H1 (cell line): ENCODE measurements at regions not wholly inside any gene's neighbourhood (a gene's known extent, or its start where the extent isn't known, plus 50 kb on each side); places are given as distances from the start of the nearest gene placed in this dataset.

ENCODE experiments used
- CTCF ChIA-PET: fragments of 300-600 bp; sonication (Branson Sonifier 250); formaldehyde crosslinking; loops from one replicate; lab custom pipeline; 2021; ENCODE audit not compliant: partially characterized antibody; lab: Charles Lee
- POLR2A ChIA-PET: fragments of 300-600 bp; sonication (Branson Sonifier 250); formaldehyde crosslinking; loops from one replicate; lab custom pipeline; 2021; ENCODE audit warnings: inconsistent platforms; ENCODE audit not compliant: partially characterized antibody; lab: Charles Lee
- DNase-seq, 2 experiments: peaks; one replicate each; pipeline versions ENCODE4 v3.0.0 to v3.0.0-alpha.2; 2010 to 2022; ENCODE audit warnings: low spot score in 2 of 2, low read depth in 1 of 2, mixed read lengths in 1 of 2
- FAIRE-seq: peaks from 2 replicates; lab custom pipeline; 2011; peaks lifted over from hg19 to GRCh38; lab: Jason Lieb, UNC
- H2AFZ ChIP-seq: 2 replicates; pipeline ENCODE4 v1.8.1; 2012; ENCODE audit warnings: low read length, inconsistent platforms
- H2AK5ac ChIP-seq: 2 replicates; pipeline ENCODE4 v1.6.1; 2013; ENCODE audit warnings: low read depth, low read length
- H2BK120ac ChIP-seq: replicated peaks from 2 replicates; pipeline ENCODE3; 2013; ENCODE audit warnings: low read depth, low read length, inconsistent platforms
- H2BK12ac ChIP-seq: 2 replicates; pipeline ENCODE4 v1.6.1; 2013; ENCODE audit warnings: low read depth, low read length
- H2BK15ac ChIP-seq: 2 replicates; pipeline ENCODE4 v1.6.1; 2013; ENCODE audit warnings: low read length
- H2BK20ac ChIP-seq: 2 replicates; pipeline ENCODE4 v1.6.1; 2013; ENCODE audit warnings: low read length
- H2BK5ac ChIP-seq: 2 replicates; pipeline ENCODE4 v1.6.1; 2013; ENCODE audit warnings: low read depth, low read length
- H3K14ac ChIP-seq: 2 replicates; pipeline ENCODE4 v1.6.1; 2013; ENCODE audit warnings: inconsistent platforms; ENCODE audit not compliant: insufficient read length
- H3K18ac ChIP-seq: 2 replicates; pipeline ENCODE4 v1.6.1; 2013; ENCODE audit warnings: low read length; ENCODE audit errors: extremely low read depth
- H3K23ac ChIP-seq: 2 replicates; pipeline ENCODE4 v1.6.1; 2013; ENCODE audit warnings: inconsistent platforms; ENCODE audit not compliant: insufficient read length
- H3K23me2 ChIP-seq: 2 replicates; pipeline ENCODE4 v1.6.1; 2013; ENCODE audit warnings: low read depth, low read length
- H3K27ac ChIP-seq: 2 replicates; pipeline ENCODE4 v1.6.1; 2011; ENCODE audit warnings: low read depth, low read length, inconsistent platforms
- H3K27me3 ChIP-seq, 4 experiments: replicated peaks in 1 of 4; 1 replicate in 1 of 4; 2 replicates in 3 of 4; pipeline versions ENCODE4 v1.6.1 to v1.8.1; 2011 to 2013; ENCODE audit warnings: low read length in 3 of 4, mild to moderate bottlenecking in 3 of 4, inconsistent platforms in 2 of 4, mixed read lengths in 2 of 4, moderate library complexity in 1 of 4; ENCODE audit not compliant: control insufficient read depth in 3 of 4, insufficient read depth in 3 of 4; ENCODE audit errors: extremely low read depth in 1 of 4
- H3K36me3 ChIP-seq, 4 experiments: 2 replicates each; pipeline versions ENCODE4 v1.6.1 to v1.8.1; 2011 to 2013; ENCODE audit warnings: mild to moderate bottlenecking in 4 of 4, low read length in 3 of 4, moderate library complexity in 2 of 4, control low read depth in 1 of 4, inconsistent platforms in 1 of 4; ENCODE audit not compliant: insufficient read depth in 4 of 4, control insufficient read depth in 2 of 4
- H3K4ac ChIP-seq: replicated peaks from 2 replicates; pipeline ENCODE3; 2013; ENCODE audit warnings: low read length, low read depth, mixed read lengths, inconsistent platforms; ENCODE audit not compliant: insufficient read length
- H3K4me1 ChIP-seq, 4 experiments: replicated peaks in 1 of 4; 1 replicate in 1 of 4; 2 replicates in 3 of 4; pipeline versions ENCODE4 v1.6.1 to v1.8.1; 2011 to 2013; ENCODE audit warnings: low read length in 3 of 4, inconsistent platforms in 2 of 4, mixed read lengths in 1 of 4; ENCODE audit not compliant: insufficient read depth in 4 of 4, control insufficient read depth in 3 of 4
- H3K4me2 ChIP-seq, 2 experiments: 2 replicates each; pipeline versions ENCODE4 v1.6.1 to v1.8.1; 2011 to 2013; ENCODE audit warnings: low read depth in 2 of 2, low read length in 2 of 2, control low read depth in 1 of 2, inconsistent platforms in 1 of 2, mild to moderate bottlenecking in 1 of 2; ENCODE audit not compliant: insufficient read depth in 1 of 2
- H3K4me3 ChIP-seq, 4 experiments: fragments of 200-600, 300-600 bp in 1 of 4; sonication (generic), shearing (Covaris generic), sonication (Bioruptor Twin) in 1 of 4; 2 replicates each; pipeline versions ENCODE4 v1.5.1 to v1.8.1; 2011 to 2016; ENCODE audit warnings: low read length in 4 of 4, low read depth in 3 of 4, control low read depth in 2 of 4, inconsistent platforms in 2 of 4, mild to moderate bottlenecking in 2 of 4, mixed read lengths in 1 of 4, moderate library complexity in 1 of 4; ENCODE audit not compliant: insufficient read depth in 2 of 4; ENCODE audit errors: extremely low read depth in 1 of 4
- H3K56ac ChIP-seq: replicated peaks from 2 replicates; pipeline ENCODE3; 2013; ENCODE audit warnings: low read depth, mild to moderate bottlenecking, mixed read lengths, low read length, inconsistent platforms; ENCODE audit not compliant: insufficient read length
- H3K79me1 ChIP-seq: 2 replicates; pipeline ENCODE4 v1.6.1; 2013; ENCODE audit warnings: low read depth, low read length, control low read depth
- H3K79me2 ChIP-seq, 2 experiments: 2 replicates each; pipeline versions ENCODE4 v1.6.1 to v1.8.1; 2012 to 2013; ENCODE audit warnings: low read length in 2 of 2, mild to moderate bottlenecking in 2 of 2, inconsistent platforms in 1 of 2; ENCODE audit not compliant: insufficient read depth in 2 of 2, control insufficient read depth in 1 of 2
- H3K9ac ChIP-seq, 4 experiments: replicated peaks in 1 of 4; 1 replicate in 1 of 4; 2 replicates in 3 of 4; pipeline versions ENCODE4 v1.6.1 to v1.8.1; 2011 to 2013; ENCODE audit warnings: low read depth in 3 of 4, low read length in 3 of 4, control low read depth in 2 of 4, mild to moderate bottlenecking in 2 of 4, moderate library complexity in 2 of 4, inconsistent platforms in 1 of 4; ENCODE audit errors: extremely low read depth in 1 of 4
- H3K9me3 ChIP-seq, 2 experiments: 2 replicates each; pipeline versions ENCODE4 v1.6.1 to v1.8.1; 2012 to 2013; ENCODE audit warnings: mild to moderate bottlenecking in 2 of 2, moderate library complexity in 2 of 2, control low read depth in 1 of 2, inconsistent platforms in 1 of 2, low read depth in 1 of 2, low read length in 1 of 2, mixed read lengths in 1 of 2; ENCODE audit not compliant: insufficient read depth in 2 of 2
- H4K20me1 ChIP-seq, 2 experiments: replicated peaks in 1 of 2; 2 replicates each; pipeline versions ENCODE3 to v1.8.1; 2011 to 2013; ENCODE audit warnings: inconsistent platforms in 2 of 2, low read length in 2 of 2, mild to moderate bottlenecking in 1 of 2; ENCODE audit not compliant: insufficient read depth in 2 of 2, control insufficient read depth in 1 of 2
- H4K5ac ChIP-seq: 2 replicates; pipeline ENCODE4 v1.6.1; 2013; ENCODE audit warnings: low read length, low read depth, mixed read lengths, inconsistent platforms; ENCODE audit not compliant: insufficient read length
- H4K8ac ChIP-seq: 2 replicates; pipeline ENCODE4 v1.8.0; 2013; ENCODE audit warnings: mild to moderate bottlenecking, moderate library complexity, low read length, inconsistent platforms; ENCODE audit not compliant: insufficient read depth; ENCODE audit errors: extremely low read depth
- H4K91ac ChIP-seq: replicated peaks from 2 replicates; pipeline ENCODE3; 2013; ENCODE audit warnings: low read length, mixed read lengths, inconsistent platforms; ENCODE audit not compliant: insufficient read length
- JUND ChIP-seq: IDR thresholded peaks from 2 replicates; pipeline ENCODE4 v1.6.1; 2011; ENCODE audit warnings: mild to moderate bottlenecking, improper control_type of control experiment, low read length
- KDM1A ChIP-seq: fragments of 200-600, 300-600 bp; sonication (generic); IDR thresholded peaks from 2 replicates; pipeline ENCODE4 v1.7.1; 2016; ENCODE audit warnings: mild to moderate bottlenecking, low read length, borderline replicate concordance
- NRF1 ChIP-seq: IDR thresholded peaks from 2 replicates; pipeline ENCODE4 v1.6.1; 2011; ENCODE audit warnings: mild to moderate bottlenecking, low read depth, low read length, improper control_type of control experiment
- SP2 ChIP-seq: IDR thresholded peaks from 2 replicates; pipeline ENCODE4 v1.6.1; 2012; ENCODE audit warnings: mild to moderate bottlenecking, low read length, inconsistent platforms
- USF2 ChIP-seq: IDR thresholded peaks from 2 replicates; pipeline ENCODE4 v1.6.1; 2011; ENCODE audit warnings: low read length, improper control_type of control experiment
- ZNF274 ChIP-seq: IDR thresholded peaks from 2 replicates; pipeline ENCODE4 v1.7.0; 2012; ENCODE audit warnings: low read length, borderline replicate concordance; ENCODE audit errors: extremely low read depth
- WGBS, 2 experiments: shearing (Covaris generic) in 1 of 2; methylation state at CpG; one replicate each; pipeline versions ENCODE4 v1.1.6 to v1.1.7; 2013 to 2015; ENCODE audit warnings: low lambda C conversion rate in 2 of 2, mixed read lengths in 2 of 2, inconsistent platforms in 1 of 2, low coverage in 1 of 2, missing lambda C conversion rate in 1 of 2; ENCODE audit not compliant: insufficient replicate concordance in 2 of 2, insufficient coverage in 1 of 2, insufficient read length in 1 of 2; ENCODE audit errors: extremely low coverage in 1 of 2, missing lambda C conversion rate in 1 of 2; 5-methylcytosine and 5-hydroxymethylcytosine counted together

GRCh38 chr5:53309653-53310052 is 170.8 kb upstream of the FST start:
- Histone ChIP-seq H3K27ac (no peak overlapping the region), H3K18ac (no peak overlapping the region), H4K20me1 (no peaks in the 10 kb centered on the region), H3K23me2 (no peaks in the 10 kb centered on the region), H3K4me3 (no peak overlapping the region), H2BK15ac (no peak overlapping the region), H4K91ac (no peak overlapping the region), H3K4me1 (no peaks in the 10 kb centered on the region), H3K27me3 (no peaks in the 10 kb centered on the region), H3K4ac (no peak overlapping the region), H3K9ac (no peak overlapping the region), H3K4me2 (no peak overlapping the region), H4K5ac (no peak overlapping the region), H3K56ac (no peak overlapping the region), H3K79me2 (no peaks in the 10 kb centered on the region), H2BK5ac (no peak overlapping the region), H2AK5ac (no peak overlapping the region), H4K8ac (no peak overlapping the region), H3K14ac (no peak overlapping the region), H3K9me3 (no peaks in the 10 kb centered on the region), H3K23ac (no peak overlapping the region), H2BK20ac (no peak overlapping the region), H3K36me3 (no peaks in the 10 kb centered on the region), H2AFZ (no peak overlapping the region), H2BK12ac (no peak overlapping the region), H3K79me1 (no peaks in the 10 kb centered on the region), H2BK120ac (no peak overlapping the region)
- FAIRE-seq: no peak
- TF ChIP-seq KDM1A (no peak), ZNF274 (no peak), NRF1 (no peak), USF2 (no peak), JUND (no peak), SP2 (no peak)
- no peak for DNase-seq
- POLR2A ChIA-PET: no interaction called here
- CTCF ChIA-PET: no interaction called here
- 81% methylated on average over 2 of the region's 2 CpGs; no CpG with 5 or more reads in 1 of the 2 experiments for WGBS, 2 experiments
